ENCODE measurements at regions not wholly inside any gene's neighbourhood (a gene's known extent, or its start where the extent isn't known, plus 50 kb on each side); places are given as distances from the start of the nearest gene placed in this dataset.

DNA sequence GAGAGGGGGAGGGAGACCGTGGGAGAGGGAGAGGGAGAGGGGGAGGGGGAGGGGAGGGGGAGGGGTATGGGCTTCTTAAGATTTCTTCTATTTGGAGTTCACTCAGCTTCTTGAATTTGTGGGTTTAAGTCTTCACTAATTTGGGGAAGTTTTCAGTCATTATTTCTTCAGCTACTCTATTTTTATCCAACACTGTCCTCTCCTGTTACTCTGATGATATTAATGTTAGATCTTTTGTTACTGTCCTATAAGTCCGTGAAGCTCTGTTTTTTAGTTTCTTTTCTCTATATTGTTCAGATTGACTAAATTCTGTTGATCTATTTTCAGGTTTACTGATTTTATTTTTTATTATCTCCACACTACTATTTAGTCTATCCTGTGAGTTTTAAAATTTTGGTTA is 351.5 kb upstream of the TPM1 start:
- DNase-seq (ENCODE audit: low read depth in 3 of 3) = no peak

DNA sequence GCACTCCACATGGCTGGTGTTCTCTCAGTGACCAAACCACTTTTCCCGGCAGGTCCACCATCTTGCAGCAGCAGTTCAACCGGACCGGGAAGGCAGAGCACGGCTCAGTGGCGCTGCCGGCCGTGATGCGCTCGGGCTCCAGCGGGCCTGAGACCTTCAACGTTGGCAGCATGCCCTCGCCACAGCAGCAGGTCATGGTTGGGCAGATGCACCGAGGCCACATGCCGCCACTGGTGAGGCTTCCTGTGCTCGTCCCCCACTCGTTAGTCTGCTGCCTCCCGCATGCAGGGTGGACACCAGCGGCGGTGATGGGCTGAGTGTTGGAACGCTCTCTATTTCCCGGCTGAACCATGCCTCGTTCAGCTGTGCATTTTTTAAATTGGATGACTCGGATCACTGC is 344.9 kb upstream of the TPM1 start:
- no peak for DNase-seq (ENCODE audit: low read depth in 3 of 3)

DNA sequence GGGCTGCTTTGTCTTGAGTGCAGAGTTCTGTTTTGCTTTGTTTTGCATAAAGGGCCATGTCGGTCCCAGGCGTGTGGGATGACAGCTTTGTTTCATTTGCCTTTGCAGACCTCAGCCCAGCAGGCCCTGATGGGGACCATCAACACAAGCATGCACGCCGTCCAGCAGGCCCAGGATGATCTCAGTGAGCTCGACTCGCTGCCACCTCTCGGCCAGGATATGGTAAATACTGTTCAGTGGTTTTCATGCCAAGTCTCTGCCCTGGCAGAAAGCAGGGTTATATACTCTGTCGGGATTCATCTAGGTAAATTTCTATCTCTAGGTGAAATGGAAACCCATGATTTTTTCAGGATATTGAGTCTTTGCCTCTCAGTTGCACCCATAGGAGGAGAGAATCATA is 343.9 kb upstream of the TPM1 start:
- no peak for DNase-seq (ENCODE audit: low read depth in 3 of 3)

DNA sequence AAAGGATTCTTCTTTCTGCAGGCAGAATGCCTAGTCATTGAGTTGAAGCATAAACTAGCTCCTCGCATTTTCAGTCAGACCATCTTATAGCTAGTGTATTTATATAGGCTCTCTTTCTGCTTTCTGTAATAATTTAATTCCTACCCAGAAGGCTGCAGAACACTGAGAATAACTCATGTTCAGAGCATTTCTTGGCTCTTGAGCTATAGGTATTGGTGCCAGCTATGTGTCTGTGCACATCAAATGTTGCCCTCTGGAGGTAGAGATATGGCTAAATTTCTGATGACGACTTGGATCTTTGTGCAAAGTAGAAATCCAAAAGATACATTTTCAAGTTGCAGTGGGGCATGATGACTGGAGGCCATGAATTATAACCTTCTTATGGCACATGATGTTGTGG is 336.2 kb upstream of the TPM1 start:
- no peak for DNase-seq (ENCODE audit: low read depth in 3 of 3)

DNA sequence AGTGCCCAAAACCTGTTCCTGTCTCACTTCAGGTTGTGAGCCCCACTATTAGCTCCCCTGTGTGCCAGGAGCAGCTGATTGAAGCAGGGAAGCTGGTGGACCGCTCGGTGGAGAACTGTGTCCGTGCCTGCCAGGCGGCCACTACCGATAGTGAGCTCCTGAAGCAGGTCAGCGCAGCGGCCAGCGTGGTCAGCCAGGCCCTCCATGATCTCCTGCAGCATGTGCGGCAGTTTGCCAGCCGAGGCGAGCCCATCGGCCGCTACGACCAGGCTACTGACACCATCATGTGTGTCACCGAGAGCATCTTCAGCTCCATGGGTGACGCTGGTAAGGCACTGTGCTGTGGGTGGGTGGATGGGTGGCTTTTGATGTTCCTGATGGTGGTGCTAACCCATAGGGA is 334.1 kb upstream of the TPM1 start:
- no peak for DNase-seq (ENCODE audit: low read depth in 3 of 3)

DNA sequence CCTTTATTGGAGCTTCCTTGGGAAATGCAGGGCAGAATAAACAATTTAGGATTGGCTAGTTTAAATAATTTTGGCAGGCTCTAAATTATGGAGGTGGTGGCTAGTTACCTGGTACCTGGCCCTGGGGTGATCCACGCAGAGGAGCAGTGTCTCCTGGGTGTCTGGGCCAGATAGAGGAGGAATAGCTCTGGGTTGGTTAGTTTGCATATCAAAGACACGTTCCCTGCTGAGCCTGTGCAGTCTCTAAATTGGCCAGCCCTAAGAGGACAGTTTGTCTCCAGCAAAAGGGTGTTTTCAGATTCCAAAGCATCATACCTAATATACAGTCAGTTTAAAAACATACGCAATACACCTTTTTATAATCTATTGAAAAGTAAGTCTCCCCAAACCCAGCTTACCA is 333.3 kb upstream of the TPM1 start:
- no peak for DNase-seq (ENCODE audit: low read depth in 3 of 3)

DNA sequence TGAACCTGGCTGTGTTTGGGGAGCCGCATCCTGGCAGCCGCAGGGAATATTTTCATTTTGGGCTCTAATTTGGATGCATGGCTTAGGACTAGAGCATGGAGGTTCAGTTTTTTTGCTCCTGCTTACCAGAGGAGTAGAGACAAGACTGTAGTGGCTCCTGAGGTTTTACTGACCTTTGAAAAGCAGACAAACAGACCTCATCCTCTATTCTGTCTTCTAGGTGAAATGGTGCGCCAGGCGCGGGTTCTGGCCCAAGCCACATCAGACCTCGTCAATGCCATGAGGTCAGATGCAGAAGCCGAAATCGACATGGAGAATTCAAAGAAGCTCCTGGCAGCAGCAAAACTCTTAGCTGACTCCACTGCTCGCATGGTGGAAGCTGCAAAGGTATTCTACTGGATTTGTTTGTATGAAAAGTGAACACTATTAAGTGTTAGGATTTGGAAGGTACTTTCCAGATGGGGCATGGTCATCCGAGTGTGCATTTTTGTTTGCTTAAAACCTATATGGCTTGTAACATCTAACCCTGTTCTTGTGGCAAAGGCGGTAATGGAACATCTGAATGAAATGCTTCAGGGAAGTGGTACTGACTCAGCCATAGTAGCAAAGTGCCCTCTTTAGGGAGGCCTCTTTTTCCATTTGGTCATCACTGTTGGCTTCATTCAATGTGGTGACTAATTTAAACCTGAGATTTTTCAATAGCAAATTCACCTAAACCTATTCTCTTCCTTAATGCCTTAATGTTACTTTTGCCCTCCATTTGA is 330.7 kb upstream of the TPM1 start:
- DNase-seq (ENCODE audit: low read depth in 3 of 3) = no peak

DNA sequence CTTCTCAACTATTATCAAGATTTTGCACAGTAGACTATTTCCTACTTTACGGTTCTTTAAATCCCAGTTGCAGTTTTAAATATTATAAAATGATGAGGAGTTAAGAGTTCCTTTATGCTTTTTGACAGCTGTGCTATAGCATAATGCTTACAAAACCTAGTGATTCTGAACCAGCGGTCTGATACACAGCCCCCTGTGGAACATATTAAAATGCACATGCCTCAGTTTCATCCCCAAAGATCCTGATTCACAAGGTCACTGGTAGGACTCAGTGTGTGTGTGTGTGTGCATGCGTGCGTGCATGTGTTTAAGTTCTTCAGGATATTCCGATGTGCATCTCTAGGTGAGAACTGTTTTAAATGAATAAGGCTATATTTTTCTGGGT is 330.1 kb upstream of the TPM1 start:
- no peak for DNase-seq (ENCODE audit: low read depth in 3 of 3)

DNA sequence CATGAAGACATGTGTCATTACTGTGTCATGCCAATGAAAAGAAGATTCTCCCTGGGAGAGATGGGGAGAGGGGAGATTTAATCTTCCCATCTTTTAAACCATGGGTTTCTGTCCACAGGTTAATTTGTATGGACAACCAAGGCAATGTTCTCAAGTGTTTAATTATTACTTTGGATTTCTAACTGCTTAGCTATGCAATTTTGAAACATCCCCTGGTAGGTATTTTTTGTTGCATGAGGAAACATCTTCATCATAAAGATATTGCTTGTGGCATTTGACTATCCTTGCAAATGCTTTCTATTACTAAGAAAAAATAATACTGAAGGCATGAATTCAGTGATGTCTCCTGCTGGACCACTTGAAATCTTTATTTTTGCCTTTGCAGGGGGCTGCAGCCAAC is 326.6 kb upstream of the TPM1 start:
- no peak for DNase-seq (ENCODE audit: low read depth in 3 of 3)

DNA sequence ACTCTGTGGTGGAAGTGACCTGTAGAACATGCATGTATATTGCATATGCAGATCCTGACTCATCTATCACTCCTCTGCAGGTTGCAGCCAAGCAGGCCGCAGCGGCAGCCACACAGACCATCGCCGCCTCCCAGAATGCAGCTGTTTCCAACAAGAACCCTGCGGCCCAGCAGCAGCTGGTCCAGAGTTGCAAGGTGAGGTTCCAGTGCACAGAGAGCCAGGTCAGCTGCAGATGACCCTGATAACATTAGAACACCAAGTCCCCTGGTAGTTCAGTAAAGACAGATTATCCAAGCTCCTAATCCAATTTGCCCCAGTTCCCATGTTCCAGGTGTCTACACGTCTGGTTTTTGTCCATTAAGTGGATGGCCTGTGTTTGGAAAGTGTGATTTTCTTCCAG is 325.1 kb upstream of the TPM1 start:
- no peak for DNase-seq (ENCODE audit: low read depth in 3 of 3)

DNA sequence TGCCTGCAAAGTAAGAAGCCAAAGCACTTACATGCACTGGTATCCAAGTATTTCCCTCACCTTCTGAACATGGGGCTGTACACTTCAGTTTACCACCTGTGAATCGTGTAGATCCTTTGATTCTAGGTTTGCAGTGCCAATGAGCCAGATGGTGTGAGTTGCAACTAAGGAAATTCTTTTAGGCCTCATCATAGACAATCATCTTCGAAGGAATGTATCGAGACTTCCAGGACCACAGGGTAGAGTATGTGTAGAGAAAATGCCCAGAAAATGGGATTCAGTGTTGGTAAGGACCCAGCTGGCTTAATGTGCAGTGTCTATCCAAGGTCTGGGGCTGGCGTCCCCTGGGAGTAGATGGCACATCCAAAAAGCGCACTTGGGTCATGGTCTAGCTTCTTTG is 323.2 kb upstream of the TPM1 start:
- no peak for DNase-seq (ENCODE audit: low read depth in 3 of 3)

DNA sequence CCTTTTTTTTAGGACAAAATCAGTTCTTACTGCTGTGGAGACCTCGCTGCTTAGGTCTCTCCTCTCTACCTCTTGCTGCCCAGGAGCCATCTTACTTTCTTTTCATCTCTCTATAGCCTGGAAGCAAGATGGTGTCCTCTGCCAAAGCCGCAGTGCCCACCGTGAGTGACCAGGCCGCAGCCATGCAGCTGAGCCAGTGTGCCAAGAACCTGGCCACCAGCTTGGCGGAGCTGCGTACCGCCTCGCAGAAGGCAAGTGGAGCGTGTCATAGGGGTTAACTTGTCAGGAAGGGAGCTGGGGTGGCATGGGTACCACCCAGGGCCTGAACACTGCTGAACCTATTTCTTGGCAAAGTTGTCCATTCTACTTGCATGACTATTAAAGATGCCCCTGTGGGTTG is 320.3 kb upstream of the TPM1 start:
- no peak for DNase-seq (ENCODE audit: low read depth in 3 of 3)

DNA sequence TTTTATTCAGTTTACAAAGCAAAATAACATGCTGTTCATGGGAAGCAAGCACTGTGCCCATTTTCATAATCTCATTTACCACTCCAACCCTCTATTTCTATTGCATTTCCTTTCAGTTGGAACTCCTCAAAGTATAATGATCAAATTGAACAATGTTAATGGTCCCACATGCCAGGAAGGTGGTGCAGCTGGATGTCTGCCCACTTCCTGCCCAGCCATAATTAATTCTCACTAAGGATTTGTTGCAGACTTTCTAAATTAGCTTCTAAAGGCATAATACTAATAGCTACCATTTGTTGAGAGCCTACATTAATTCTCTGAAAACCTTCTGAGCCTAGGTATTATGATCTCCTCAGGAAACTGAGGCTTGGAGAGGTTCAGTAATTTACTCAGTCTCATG is 316.1 kb upstream of the TPM1 start:
- DNase-seq (ENCODE audit: low read depth in 3 of 3) = no peak

DNA sequence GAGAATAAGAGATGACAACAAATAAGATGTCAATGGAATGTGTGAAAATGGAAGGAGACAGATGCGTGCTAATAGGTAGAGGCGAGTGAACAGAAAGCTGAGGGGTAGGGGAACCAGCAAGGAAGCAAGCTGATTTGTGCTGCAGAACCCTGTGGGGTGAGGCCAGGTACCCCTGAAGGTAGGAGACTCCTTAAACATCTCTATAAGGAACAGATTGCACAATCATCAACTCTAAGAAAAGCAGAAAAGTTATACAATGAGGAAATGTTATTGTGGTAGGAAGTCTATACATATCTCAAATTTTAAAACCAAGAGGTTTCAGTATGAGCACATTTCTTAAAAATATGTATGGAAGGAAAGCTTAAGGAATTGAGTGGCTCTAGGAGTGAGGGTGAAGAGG is 315.0 kb upstream of the TPM1 start:
- no peak for DNase-seq (ENCODE audit: low read depth in 3 of 3)

DNA sequence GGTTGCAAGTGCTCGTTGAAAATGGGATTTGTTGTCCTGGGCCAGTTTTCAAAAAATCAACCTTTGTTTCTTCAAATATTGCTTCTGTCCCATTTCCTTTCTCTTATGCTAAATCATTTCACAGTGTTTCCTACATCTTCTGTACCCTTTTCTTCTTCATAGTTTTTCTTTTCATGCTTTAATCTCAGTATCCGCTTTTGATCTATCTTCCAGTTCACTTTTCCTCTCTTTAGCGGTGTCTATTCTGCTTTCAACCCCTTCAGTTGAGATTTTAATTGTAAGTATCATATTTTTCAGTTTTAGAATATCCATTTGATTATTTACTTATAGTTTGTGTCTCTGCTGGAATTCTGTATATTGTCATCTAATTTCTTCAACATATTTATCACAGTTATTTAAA is 311.7 kb upstream of the TPM1 start:
- DNase-seq (ENCODE audit: low read depth in 3 of 3) = no peak

DNA sequence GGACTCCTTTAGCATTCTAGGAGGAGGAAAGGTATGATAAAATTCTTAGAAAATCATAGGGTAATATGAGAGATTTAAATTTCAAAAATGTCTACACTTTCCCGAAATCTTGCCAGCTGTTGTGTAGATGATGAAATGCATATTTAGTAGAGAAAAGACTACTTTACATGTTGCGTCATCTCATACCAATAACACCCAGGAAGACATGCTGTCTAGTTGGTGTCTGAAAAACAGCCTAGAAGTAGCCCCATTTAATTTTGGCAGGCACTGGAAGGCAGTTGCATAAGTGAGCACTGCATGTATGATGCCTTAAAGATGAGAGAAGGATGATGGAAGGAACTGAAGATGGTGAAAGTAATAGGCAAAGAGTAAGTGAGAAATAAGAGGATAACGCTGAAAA is 310.5 kb upstream of the TPM1 start:
- no peak for DNase-seq (ENCODE audit: low read depth in 3 of 3)

DNA sequence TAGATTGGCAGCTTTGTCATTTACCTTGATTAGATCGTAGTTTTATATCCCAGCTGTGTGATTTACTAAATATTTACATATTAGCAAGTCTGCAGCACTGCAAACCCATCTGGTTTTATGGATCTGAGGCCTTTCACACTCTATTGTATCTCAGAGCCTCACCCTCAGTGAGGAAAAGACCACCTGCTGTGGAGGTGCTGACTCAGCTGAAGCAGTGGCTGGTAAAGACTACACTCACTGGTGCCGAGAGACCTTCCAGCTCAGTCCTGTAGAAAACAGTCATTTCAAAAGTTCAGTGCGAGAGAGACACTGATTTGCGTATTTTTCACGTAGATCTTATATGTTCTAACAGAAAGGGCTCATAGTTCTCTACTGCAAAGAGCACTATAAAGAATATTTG is 307.8 kb upstream of the TPM1 start:
- DNase-seq (ENCODE audit: low read depth in 3 of 3) = no peak

DNA sequence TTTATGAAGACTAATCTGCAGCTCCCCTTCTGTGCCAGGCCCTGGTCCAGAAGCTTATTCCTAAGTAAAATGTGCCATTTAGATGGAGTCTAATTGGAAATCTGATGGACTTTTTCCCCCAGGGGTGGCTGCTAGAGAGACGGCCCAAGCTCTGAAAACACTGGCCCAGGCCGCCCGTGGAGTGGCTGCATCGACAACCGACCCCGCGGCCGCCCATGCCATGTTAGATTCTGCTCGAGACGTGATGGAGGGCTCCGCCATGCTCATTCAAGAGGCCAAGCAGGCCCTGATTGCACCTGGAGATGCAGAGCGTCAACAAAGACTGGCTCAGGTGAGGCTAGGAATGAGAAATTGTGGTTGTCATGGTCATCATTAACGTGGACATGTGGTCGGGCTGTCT is 305.8 kb upstream of the TPM1 start:
- DNase-seq (ENCODE audit: low read depth in 3 of 3) = no peak

DNA sequence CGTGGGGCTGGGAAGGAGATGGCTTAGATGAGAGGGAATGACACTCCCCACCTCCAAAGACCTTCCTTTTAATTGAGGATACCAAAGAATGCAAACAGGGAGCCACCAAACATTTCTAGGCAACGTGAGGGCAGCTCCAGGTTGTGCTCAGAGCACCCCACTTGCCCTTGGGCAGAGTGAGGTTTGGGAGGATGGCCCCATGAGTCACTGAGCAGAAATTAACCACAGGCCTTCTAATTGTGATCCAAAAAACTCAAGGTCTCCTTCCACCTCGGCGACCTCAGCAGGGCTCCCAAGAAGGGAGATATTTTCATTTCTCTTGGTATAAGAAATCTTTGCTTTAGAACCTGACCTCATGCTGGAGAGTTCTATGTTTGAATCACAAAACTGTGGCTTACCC is 305.0 kb upstream of the TPM1 start:
- DNase-seq (ENCODE audit: low read depth in 3 of 3) = no peak

DNA sequence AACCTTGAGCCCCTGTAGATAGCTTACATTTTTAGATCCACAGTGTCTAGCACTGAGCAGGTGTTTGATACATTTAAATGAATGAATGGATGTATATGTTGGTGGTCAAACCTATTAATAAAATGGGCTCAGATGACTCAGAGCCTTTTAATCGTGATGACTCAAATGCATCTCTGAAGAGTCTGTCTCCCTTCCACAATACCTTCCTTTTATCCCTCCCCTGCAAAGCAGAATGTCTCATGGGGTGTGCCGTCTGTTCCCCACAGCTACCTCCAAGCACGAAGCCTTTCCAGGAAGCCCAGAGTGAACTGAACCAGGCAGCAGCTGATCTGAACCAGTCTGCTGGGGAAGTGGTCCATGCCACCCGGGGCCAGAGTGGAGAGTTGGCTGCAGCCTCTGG is 303.5 kb upstream of the TPM1 start:
- no peak for DNase-seq (ENCODE audit: low read depth in 3 of 3)

DNA sequence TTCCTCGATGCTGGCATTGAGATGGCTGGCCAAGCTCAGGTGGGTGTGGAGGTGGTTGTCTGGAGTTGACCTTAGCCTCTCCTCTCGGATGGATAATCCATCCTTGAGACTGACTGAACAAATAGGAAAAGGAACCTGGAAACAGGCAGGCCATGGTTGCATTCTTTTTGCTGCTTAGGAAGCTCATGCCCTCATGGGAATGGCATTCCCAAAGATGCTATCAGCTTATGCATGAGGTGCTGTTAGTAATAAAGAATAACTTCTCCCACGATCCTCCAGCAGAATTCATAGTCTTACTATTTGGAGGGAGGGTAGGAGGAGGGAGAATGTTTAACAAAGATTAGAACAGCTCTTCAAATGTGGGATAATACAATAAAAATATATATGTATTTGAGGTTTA is 303.0 kb upstream of the TPM1 start:
- DNase-seq (ENCODE audit: low read depth in 3 of 3) = no peak

DNA sequence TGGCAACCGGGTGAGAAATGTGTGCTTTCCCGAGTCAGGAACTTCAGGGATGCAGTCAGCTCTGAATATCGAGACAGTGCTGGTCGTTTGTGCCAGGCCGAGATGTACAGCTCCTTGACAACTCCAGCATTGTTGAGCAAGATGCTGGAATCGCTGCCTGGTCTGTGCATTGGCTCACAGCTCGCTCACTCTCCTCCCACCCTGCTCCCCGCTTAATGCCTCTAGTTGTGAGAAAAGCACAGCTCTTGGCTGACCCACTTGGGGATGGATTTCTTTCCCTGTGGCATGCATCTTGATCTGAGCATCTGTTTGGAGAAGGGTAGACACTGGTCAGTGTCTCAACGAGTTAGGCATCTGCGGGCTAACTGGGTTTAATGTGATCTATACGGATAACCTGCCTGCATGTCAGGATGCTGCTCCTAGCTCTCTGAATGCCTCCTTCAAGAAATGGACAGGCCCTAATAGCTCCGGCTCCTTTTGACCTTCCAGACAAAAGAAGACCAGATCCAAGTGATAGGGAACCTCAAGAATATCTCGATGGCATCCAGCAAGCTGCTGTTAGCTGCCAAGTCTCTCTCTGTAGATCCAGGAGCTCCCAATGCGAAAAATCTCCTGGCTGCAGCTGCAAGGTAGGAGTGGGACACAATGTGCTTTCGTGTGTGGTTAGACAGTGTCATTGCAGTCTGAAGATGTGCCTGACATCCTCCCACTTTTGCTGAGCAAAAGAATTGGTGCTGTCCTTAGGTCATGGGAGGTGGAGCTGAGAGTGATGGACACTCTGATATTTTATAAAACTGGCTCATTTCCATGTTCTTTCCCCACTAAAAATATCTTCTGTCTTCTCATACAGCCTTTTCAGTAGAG is 302.2 kb upstream of the TPM1 start:
- no peak for DNase-seq (ENCODE audit: low read depth in 3 of 3)

DNA sequence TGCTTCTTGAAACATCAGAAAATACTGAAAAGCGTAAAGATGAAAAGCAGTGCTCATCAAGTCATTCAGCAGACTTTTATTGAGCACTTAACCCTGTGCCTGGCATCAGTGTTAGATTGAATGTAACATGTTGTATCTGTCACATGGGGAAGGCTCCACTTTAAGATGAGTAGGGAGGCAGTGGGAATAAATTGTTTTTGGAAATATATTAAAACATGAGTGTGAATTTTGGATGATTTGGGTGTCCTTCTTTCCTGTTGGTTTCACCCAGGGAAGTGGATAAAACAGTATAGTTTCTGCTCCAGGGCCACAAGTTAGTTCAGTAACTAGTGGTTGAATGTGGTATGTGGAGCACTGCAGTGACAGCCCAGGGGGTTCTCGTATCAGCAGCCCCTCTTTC is 301.4 kb upstream of the TPM1 start:
- DNase-seq (ENCODE audit: low read depth in 3 of 3) = no peak
